Esophagus muscularis mucosa (tissue), 3 donors: ENCODE measurements at regions not wholly inside any gene's neighbourhood (a gene's known extent, or its start where the extent isn't known, plus 50 kb on each side); places are given as distances from the start of the nearest gene placed in this dataset.

Source experiments
- POLR2A ChIP-seq: fragments of 450-650 bp; IDR thresholded peaks from one replicate; pipeline ENCODE4 v1.6.1; 2017; ENCODE audit warnings: antibody characterized with exemption, moderate library complexity, mild to moderate bottlenecking, low read depth
- POLR2AphosphoS5 ChIP-seq, 2 donors: sonication (generic); formaldehyde crosslinking; IDR thresholded peaks; one replicate each; pipeline ENCODE4 v1.6.1; 2017; ENCODE audit warnings: antibody characterized with exemption in 2 of 2
- TF ChIP-seq, protein P1 (sequence below), 3 experiments: fragments of 200-600 bp in 2 of 3; fragments of 450-650 bp in 1 of 3; sonication (generic) in 2 of 3; IDR thresholded peaks; one replicate each; pipeline ENCODE4 v1.5.1; 2017 to 2019; ENCODE audit warnings: antibody characterized with exemption in 3 of 3, mild to moderate bottlenecking in 2 of 3, moderate library complexity in 1 of 3

- TF ChIP-seq, protein P1, sequence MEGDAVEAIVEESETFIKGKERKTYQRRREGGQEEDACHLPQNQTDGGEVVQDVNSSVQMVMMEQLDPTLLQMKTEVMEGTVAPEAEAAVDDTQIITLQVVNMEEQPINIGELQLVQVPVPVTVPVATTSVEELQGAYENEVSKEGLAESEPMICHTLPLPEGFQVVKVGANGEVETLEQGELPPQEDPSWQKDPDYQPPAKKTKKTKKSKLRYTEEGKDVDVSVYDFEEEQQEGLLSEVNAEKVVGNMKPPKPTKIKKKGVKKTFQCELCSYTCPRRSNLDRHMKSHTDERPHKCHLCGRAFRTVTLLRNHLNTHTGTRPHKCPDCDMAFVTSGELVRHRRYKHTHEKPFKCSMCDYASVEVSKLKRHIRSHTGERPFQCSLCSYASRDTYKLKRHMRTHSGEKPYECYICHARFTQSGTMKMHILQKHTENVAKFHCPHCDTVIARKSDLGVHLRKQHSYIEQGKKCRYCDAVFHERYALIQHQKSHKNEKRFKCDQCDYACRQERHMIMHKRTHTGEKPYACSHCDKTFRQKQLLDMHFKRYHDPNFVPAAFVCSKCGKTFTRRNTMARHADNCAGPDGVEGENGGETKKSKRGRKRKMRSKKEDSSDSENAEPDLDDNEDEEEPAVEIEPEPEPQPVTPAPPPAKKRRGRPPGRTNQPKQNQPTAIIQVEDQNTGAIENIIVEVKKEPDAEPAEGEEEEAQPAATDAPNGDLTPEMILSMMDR (IDR thresholded peaks at IDR 0.05): no peak
- TF ChIP-seq POLR2AphosphoS5 (IDR thresholded peaks at IDR 0.05) (no peak), POLR2A (no peak)
Measured at GRCh38 chr6:92864966-92865555, 554.3 kb downstream of the EPHA7 start.
